ENCODE measurements at regions not wholly inside any gene's neighbourhood (a gene's known extent, or its start where the extent isn't known, plus 50 kb on each side); places are given as distances from the start of the nearest gene placed in this dataset.

DNA sequence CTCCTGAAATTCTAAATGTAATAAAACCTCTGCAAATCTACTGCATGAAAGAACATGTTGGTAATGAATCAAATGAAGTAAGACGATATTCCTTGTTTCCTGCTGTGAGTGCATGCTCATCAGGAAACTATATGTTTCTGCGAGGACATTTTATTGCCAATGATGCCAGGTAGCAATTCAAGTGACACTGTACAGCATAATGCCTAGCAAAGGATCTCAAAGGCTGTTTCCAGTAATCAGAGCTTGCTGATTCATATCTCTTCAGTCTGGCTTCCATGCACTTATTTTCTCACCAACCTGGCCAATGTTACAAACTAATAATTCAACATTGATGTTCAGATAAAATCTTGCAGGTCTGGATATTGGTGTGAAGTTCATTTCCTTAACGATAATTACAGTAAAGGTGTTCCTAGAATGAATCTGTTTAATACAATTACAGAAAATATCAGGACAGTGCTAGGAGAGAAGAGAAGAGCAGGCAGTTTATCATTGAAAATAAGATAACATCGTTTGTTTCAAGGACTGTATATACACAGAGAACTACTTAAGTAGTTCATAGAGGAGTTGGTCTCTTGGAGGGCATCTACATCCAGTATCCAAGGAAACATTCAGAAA is 568.5 kb upstream of the SOX11 start:
- TF ChIP-seq, protein P1, sequence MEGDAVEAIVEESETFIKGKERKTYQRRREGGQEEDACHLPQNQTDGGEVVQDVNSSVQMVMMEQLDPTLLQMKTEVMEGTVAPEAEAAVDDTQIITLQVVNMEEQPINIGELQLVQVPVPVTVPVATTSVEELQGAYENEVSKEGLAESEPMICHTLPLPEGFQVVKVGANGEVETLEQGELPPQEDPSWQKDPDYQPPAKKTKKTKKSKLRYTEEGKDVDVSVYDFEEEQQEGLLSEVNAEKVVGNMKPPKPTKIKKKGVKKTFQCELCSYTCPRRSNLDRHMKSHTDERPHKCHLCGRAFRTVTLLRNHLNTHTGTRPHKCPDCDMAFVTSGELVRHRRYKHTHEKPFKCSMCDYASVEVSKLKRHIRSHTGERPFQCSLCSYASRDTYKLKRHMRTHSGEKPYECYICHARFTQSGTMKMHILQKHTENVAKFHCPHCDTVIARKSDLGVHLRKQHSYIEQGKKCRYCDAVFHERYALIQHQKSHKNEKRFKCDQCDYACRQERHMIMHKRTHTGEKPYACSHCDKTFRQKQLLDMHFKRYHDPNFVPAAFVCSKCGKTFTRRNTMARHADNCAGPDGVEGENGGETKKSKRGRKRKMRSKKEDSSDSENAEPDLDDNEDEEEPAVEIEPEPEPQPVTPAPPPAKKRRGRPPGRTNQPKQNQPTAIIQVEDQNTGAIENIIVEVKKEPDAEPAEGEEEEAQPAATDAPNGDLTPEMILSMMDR (IDR thresholded peaks at IDR 0.05; ENCODE audit: low read depth, low read length), result no peak
- TF ChIP-seq EZH2phosphoT487 (IDR thresholded peaks at IDR 0.05; ENCODE audit: low read depth), result no peak

Measured in OCI-LY3 (cell line).